HG02571 (cell line): ENCODE measurements at regions not wholly inside any gene's neighbourhood (a gene's known extent, or its start where the extent isn't known, plus 50 kb on each side); places are given as distances from the start of the nearest gene placed in this dataset.
"Not testable (repeated sequence)": the region's sequence is repeated elsewhere in the genome, so short reads cannot be mapped to it uniquely, and the experiment has no call there.

Source experiments
- ATAC-seq: cut with Tn5 transposase; IDR thresholded peaks from one replicate; pipeline ENCODE4 v1.9.1; 2021; ENCODE audit warnings: mild to moderate bottlenecking, moderate library complexity; ENCODE audit not compliant: unreplicated experiment

DNA sequence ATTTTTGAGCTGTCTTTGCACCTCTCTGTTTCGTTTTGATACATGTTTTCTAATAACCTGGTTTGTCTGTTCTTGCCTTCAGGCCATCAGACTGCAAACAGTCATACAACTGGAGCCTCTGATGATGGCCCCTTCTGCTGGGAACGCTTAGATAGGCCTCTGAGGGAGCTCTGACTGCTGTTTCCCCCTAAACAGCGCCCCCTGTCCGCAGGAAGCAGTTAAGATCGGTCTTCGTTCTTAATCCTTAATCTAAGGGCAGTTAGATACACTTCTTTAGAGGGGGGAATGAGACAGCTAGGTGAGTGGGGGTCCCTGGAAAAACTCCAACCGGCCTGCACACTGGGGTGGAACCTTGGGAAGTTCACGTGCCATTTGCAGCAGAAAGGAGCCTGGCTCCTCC lies 1338.8 kb upstream of the SEL1L start:
- ATAC-seq: no peak

DNA sequence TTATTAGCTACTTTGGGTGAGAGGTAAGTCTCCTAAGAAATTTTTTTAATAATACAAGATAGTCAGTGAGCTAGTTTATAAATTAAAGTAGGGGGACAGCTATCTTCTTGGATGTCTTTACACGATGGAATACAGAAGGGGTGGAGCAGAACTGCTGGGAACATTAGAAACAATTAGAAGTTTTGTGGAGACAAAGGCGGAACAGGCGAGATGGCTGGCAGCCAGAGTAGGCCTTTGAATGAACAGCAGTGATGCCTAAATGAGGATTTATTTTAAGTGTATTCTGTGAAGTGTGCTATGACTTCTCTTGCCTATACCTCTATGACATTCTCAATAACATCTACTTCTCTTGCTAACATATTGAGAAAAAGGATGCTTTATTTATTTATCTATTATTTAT lies 1345.3 kb upstream of the SEL1L start:
- ATAC-seq: no peak

DNA sequence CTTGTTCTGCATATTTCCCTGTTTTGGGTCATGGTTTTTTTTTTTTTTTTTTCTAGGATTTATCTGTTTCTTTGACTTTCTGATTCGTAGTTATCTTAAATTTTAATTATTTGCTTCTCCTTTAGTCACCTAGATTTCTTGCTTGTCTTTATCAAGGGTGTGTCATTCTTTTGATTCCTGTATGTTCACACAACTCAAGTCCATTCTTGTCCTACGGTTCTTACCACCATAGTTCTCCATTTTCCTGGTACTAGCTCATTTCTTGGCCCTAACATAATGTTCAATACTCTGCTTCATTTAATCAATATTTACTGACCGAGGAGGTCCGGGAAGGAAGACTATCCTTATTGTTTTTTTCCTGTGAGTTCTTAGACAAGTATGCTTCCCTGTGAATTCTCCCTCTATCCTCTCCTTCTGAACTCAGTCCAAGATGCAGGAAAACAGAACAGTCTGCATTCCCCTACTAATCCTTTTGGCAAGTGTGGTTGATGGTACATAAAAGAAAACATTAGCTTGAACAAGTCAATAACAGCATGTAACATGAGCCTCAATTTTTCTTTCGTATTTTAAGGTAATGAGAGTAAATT lies 1346.4 kb upstream of the SEL1L start:
- ATAC-seq: no peak

DNA sequence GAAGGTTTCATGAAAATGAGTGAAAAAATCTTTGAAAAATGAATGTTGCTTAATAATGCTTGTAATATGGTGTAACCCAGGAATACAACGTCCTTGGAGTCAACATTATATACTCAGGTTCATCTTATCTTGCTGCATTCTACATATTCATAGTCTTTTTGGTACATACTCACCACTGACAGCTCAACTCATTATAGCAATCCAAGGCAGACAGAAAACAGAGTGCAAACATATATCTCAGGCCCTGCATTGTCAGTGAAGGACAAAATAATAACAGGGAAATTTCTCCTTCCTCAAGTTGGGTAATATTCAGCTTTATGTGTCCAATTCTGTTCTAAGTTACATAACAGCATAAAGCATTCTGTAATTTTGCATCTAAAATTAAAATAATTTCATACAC lies 1353.0 kb upstream of the SEL1L start:
- ATAC-seq: no peak

DNA sequence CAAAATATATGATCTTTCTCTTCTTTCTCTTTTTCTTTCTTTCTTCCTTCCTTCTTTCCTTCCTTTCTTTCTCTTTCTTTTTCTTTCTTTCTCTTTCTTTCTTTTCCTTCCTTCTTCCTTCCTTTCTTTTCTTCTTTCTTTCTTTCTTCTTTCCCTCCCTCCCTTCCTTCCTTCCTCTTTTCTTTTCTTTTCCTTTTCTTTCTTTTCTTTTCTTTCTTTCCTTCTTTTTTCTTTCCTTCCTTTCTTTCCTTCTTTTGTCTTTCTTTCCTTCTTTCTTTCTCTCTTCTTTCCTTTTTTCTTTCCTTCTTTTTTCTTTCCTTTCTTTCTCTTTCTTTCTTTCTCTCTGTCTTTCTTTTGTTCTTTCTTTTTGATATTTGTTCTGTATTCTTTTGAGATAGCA lies 1356.0 kb upstream of the SEL1L start:
- ATAC-seq: no peak

DNA sequence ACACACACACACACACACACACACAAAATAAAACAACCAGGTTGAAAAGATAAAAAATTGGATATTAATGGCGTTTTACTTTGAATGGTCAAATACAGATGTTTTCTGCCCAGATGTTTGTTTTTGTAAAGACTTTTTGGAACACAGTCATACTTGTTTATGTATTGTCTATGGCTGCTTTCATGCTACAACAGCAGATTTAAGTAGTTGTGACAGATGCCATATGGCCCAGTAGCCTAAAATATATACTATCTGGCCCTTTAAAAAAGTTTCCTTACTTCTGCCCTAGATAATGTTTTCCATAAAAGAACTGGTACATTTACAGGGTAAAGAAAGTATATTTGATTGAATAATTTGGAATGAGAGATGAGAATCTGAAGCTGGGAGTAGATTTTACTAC lies 1362.8 kb upstream of the SEL1L start:
- no peak for ATAC-seq

DNA sequence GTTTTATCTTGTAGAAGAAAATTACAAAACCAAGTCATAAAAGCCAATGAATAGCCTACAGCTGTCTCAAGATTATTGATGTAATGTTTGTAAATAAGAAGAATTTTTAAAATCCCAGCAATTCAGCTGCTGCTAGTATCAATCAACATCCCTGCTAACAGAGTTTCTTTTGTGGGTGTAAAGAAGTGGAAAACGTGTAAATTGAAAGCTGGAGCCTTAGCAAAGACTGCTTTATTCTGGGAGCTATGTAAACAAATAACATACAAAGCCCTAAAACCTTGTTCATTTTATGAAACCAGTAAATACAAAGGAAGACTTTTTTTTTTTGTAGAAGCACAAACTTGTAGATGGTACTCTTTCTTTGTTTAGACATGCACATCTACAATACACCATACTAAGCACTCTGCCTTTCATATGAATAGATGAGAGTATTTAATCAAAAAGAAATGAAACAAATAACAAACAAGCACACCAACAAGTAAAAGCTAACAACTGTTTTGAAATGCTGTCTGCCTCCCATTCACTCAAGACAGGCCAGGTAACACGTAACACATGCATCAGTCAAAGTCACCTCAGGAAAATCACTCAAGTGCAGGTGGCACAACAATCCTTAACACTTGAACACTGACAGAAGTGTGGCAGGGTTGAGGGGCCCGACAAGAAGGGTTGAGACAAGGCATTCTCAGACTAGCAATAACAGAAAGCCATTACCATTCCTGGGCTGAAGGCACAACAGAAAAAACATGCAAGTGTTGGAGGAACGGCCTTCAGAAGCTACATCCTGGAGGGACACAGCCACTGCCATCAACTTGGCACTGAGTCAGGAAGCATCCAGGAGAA lies 1364.0 kb upstream of the SEL1L start:
- ATAC-seq: no peak

DNA sequence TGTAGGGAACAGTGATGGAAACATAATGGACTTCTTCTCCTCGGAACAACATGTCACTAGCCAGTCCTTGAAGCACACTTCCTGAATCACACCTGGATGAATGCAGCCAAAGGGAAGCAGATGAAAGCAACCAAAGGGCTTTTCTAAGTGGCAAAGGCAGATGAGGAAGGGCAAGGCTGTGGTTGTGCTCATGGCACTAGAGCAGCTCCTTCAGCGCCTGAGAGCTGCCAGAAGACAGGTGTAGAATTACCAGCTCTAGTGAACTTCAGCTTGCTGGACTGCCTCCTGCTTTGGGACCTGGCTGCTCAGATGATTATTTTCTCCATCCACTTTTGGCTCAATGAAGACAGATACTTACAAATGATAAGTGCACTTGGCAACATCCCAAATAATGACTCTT lies 1372.1 kb upstream of the SEL1L start:
- no peak for ATAC-seq

DNA sequence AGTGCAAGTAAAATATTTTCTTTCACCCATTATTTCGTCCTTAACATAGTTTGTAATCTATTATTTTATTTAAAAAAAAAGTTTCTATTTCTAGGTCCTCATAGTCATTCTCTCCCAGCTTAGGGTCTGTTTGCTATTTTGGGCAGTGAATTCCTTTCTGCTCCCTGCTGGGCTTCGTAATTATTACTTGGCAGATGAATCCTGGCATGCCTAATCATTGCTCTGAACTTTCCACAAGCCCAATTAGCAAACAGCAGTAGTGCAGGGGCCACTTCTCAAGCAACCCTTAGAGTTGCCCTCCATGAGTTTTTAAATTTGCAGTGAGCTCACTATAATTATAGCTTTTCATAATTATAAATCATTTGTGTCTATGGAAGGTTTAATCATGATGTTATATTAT lies 1378.3 kb upstream of the SEL1L start:
- ATAC-seq: no peak

DNA sequence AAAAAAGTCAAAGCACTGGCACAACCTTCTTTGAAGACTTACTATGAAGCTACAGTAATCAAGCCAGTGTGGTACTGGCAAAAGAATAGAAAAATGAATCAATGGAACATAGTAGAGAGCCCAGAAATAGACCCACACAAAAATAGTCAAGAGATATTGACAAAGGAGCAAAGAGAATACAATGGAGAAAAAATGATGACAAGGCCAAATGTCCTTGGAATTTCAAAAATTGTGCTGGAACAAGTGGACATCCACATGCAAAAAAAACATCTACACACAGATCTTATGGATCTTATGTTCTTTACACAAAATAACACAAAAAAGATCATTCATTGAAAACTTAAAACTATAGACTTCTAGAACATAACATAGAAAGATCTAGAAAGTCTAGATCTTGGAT lies 1379.7 kb upstream of the SEL1L start:
- no peak for ATAC-seq

DNA sequence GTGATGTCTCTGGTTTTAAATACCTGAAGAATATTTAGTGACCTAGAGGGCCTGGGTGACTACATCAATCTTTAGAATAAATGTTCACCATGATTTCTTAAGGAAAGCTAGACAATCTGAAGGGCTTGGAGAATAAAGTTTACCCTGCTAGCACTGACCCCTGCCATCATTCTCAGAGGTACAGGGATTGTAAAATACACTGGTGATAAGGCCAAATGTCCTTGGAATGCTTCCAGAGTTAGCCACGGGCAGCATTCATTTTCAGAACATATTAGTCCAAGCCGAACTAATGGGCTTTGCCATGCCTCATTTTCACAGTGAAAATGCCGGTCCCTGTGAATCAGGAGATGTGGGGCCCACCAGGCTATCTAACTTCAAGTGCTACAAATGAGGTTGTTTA lies 1381.7 kb upstream of the SEL1L start:
- no peak for ATAC-seq

DNA sequence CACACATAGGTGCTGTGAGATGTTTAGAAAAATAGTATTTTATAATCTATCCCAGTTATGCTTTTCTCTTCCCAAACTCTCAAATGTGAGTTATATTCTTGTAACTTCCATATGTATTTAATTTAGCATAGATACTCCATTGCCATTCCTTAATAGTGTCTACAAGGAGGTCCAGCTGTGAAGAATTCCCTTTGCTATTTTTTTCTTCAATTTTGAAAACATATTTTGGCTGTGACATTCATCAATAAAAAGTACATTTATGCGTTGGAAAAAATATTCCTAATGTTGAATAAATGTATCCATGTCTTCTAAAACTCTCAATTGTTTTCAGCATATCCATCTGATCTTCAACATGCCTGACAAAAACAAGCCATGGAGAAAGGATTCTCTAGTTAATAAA lies 1402.0 kb upstream of the SEL1L start:
- no peak for ATAC-seq

DNA sequence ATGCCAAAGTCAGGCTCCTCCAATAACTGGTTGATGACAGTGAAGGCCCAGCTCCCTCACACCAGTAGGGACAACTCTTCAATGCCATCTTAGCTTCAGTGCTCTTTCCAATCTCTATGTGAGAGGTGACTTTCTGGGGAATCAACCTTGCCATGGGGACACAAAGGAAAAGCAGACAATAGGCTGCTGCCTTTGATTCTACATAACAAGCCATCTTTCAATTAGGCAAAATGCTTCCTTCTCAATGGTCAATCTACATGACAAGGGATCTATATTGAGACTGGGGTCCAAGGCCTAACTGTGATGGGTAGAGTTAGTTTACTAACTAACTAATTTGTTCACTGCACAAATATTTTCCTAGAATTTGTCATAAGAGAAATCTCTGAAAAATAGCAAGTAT lies 1417.5 kb upstream of the SEL1L start:
- no peak for ATAC-seq

DNA sequence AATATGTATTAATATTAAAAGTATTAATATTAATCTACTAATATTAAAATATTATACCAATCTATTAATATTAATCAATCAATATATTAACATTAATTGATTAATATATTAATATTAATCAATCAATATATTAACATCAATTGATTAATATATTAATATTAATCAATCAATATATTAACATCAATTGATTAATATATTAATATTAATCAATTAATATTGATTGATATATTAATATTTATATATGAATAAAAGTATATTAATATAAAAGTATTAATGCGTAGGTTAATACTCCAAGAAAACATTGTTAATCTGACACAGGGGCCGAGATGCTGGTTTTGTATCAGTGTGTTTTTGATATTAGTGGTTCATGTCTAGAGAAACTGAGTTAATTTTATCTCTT lies 1430.1 kb upstream of the SEL1L start:
- ATAC-seq: no peak

DNA sequence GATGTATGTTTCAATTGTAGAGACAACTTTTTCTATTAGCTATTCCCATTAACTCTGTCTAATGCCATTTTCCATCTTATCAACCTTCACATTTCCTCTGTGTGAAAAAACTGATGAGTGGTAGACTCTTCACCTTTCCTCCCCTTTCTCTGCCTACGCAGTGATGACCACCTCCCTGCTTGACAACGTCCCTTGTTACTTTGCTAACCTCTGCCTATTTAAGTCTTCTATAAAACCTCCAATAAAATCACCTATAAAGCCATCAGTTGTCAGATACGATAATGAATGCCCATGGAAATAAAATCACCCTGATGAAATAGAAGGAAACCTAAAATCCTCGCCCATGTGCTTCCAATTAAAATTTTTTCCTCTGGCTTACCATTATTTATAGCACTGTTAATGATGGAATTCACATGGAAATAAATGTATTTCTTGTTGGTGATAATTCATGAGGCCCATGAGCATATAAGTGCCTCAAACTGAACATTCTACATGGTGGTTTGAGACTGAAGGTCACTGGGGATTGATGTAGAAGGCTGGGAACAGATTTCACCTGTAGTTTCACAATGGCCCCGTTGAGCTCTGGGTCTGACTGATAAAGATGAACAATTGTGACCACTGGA lies 1454.0 kb upstream of the SEL1L start:
- no peak for ATAC-seq

DNA sequence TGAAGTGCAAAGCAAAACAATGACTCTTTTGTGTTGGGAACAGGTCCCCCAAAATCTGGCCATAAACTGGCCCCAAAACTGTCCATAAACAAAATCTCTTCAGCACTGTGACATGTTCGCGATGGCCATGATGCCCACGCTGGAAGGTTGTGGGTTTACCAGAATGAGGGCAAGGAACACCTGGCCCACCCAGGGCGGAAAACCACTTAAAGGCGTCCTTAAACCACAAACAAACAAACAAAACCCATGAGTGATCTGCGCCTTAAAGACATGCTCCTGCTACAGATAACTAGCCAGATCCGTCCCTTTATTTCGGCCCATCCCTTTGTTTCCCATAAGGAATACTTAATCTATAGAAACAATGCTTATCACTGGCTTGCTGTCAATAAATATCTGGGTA lies 1460.9 kb upstream of the SEL1L start:
- not testable (repeated sequence) for ATAC-seq

DNA sequence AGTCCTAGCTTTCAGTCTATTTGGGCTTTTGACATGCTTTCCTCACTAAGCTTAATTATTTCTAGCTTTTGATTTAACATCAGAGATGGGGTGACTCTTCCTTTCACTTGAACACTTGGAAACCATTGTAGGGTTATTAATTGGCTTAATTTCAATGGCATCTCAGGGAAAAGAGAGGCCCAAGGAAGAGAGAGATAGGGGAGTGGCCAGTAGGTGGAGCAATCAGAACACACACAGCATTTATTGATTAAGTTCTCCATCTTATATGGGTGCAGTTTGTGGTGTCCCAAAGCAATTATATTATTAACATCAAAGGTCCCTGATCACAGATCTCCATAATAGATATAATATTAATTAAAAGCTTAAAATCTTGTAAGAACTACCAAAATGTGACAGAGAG lies 1466.1 kb upstream of the SEL1L start:
- ATAC-seq: no peak

DNA sequence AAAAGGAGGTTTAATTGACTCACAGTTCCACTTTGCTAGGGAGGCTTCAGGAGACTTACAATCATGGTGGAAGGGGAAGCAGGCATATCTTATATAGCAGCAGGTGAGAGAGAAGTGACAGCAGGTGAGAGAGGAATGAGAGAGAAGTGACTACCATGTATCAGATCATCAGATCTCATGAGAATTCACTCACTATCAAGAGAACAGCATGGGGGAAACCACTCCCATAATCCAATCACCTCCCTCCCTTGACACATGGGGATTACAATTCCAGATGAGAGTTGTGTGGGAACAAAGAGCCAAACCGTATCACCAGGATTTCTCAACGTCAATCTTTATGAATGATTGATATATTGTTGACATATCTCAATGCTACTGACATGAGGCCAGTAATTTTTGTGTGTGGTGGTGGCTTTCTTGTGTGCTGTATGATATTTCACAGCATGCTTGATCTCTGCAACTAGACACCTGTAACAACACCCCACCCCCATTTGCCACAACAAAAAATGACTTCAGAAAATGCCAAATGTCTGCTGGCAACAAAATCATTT lies 1470.9 kb upstream of the SEL1L start:
- ATAC-seq: no peak

DNA sequence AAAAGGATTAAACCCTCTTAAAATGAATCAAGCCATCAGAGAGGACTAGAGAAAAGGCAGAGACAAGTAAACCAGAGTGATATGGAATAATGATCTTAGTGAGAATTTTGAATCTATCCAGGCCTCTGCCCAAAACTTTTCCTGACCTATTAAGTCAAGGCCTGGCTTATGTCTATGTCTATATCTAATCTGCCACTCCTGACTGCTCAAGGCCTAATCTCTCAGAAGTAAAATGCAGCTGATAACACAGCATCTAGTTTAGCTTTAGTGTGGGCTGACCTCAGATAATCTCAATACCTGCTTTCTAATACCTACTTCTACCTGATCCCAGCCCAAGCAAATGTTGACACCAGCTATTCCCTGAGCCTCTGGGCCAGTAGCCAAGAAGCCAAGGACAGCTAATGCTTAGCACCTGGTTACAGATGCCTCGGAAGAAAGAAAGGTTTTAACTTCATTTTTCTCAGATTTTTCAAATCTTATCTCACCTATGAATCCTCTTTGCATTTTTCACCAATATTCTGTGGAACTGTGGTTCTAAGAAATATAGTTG lies 1472.5 kb upstream of the SEL1L start:
- no peak for ATAC-seq

DNA sequence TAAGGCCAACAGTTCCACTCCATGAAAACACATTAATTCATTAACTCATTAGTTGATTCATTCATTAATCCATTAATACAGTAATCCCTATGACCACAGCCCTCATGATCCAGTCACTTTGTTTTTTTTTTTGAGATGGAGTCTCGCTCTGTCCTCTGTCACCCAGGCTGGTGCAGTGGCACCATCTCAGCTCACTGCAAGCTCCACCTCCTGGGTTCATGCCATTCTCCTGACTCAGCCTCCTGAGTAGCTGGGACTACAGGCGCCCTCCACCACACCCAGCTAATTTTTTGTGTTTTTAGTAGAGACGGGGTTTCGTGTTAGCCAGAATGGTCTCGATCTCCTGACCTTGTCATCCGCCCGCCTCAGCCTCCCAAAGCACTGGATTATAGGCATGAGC lies 1473.4 kb upstream of the SEL1L start:
- not testable (repeated sequence) for ATAC-seq

DNA sequence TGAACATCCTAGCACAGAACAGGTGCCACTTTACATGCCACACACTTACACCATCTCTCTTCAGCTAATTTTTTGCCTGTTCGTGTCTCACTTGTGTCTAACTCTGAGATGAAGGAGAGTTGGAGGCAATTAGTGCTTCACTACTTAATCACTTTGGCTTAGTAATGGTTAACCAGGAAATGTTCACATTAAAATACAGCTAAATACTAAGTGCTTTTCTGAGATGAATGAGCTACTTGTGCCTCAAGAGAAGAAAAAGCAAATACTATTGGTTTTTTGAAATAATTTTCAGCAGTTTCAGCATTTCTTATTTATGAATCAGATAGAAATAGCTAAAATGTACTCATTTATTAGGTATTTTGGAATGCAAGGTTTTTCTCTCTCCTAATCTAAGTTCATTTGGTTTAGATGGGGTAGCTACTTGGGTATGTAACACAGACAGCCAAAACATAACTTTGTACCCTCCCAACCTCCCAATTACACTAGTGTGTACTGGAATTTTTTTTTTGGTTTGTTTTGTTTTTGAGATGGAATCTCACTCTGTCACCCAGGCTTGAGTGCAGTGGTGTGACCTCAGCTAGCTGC lies 1474.1 kb upstream of the SEL1L start:
- no peak for ATAC-seq
